LHCN-M2 (cell line): ENCODE measurements at regions not wholly inside any gene's neighbourhood (a gene's known extent, or its start where the extent isn't known, plus 50 kb on each side); places are given as distances from the start of the nearest gene placed in this dataset.
"Not testable (repeated sequence)": the region's sequence is repeated elsewhere in the genome, so short reads cannot be mapped to it uniquely, and the experiment has no call there.

ENCODE experiments used
- DNase-seq: peaks from one replicate; pipeline ENCODE4 v3.0.0-alpha.2; 2012; ENCODE audit warnings: low read depth

DNA sequence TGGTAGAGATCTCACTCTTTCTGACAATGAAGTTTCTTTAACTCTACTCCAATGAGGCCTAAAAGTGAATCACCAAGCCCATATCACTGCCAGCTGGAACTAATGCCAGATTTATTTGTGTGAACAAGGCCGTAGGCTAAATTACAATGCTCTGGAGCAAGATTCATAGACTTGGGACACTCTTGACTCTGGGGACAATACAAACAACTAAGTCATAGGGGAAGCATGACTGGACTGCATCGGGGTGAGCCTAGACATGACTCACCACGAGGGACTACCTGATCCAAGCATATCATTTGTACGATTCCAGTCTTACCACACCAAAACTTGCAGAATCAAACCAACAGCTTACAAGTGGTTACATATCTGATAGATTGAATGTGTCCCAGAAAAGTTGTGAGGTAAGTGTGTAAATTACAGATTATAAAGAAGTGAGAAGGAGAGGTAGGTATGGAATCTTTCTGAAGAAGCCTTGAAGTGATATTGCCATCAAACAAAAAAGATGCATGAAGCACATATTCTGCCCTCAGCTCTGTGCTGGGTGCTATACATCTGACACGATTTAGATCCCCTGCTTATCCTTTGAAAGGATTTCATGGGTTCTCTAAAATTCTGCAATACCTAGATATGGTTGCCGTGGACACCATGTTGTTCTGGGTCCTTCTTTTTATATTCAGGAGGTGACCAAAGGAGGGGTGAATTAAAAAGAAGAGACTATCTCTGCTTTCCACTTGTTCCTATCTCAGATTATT is 199.3 kb upstream of the PDE4D start:
- peak; percentile 33 for DNase-seq

DNA sequence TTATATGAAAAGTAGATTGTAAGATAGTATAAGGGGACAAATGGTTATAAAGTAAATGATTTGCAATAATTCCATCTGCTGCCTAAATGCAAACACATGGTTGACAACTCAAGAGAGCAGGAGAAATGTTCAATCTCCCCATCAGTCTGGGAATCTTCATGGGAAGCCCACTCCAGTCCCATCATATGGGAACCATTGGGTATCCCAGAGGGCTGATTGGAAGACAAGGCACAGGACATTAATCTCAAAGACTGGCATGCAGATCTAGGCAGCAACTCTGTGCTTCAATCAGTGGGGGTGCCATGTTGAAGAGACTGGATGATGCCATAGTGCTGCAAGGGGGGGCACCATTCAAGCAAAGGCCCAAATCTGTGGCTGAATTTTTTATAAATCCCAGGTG is 193.1 kb upstream of the PDE4D start:
- no peak for DNase-seq

- no peak for DNase-seq
Observed at GRCh38 chr5:60084226-60084625, 190.7 kb upstream of the PDE4D start.

DNA sequence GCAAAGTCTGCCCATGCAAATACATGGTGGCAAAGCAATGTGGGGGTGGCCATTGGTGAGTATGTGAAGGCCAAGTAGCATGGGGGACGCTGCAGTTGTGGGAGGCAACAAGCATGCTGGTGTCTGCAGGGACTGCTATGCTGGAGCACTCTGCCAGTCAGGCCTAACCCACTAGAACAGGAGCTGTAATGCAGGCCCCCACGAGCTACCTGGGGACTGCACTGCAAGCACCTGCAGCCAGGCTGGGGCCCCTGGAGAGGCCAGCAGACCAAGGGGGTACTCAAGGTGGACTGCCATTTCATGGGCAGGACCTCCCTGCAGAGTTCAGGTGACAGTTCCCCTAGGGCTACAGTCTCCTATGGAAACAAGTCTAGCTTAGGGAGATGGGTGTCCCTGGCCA is 183.8 kb upstream of the PDE4D start:
- no peak for DNase-seq

GRCh38 chr5:60076746-60077145 is 183.2 kb upstream of the PDE4D start:
- DNase-seq, result no peak

DNA sequence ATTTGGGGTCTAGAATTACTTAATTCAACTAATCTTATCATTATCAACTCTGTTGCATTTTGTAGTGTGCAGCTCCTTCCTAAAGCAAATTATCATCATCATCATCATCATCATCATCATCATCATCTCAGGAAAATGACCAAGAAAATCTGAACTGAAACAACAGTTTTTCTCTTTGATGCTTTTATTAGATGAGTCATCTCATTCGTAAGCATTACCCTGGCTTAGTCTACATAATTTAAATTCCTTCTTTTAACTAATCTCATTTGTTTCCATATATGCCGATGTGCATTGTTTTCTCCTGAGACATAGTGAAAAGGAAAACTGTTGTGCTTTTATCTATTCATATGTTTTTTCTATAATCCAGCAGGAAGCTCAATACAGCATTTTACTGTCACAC is 173.0 kb upstream of the PDE4D start:
- DNase-seq, result peak; percentile 15

GRCh38 chr5:60060389-60060788 is 166.9 kb upstream of the PDE4D start:
- no peak for DNase-seq

GRCh38 chr5:60056191-60056590 is 162.7 kb upstream of the PDE4D start:
- no peak for DNase-seq

DNA sequence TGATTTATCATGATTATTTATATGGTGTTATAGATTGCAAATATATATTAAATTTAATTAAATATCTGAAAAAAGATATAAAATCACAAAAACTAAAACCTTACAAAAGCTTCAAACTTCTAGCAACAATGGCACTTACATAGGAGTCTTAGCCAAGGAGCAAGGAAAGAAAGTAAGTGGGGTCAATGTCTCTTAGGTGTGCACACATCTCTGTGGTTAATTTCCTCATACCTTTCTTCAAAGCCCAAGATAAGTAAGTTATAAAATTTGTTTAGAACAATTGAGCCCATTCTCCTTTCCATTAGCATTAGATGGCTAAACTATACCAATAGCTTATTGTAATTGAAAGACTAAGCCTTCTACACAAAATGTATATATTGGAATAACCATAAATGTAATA is 161.6 kb upstream of the PDE4D start:
- DNase-seq, result no peak

DNA sequence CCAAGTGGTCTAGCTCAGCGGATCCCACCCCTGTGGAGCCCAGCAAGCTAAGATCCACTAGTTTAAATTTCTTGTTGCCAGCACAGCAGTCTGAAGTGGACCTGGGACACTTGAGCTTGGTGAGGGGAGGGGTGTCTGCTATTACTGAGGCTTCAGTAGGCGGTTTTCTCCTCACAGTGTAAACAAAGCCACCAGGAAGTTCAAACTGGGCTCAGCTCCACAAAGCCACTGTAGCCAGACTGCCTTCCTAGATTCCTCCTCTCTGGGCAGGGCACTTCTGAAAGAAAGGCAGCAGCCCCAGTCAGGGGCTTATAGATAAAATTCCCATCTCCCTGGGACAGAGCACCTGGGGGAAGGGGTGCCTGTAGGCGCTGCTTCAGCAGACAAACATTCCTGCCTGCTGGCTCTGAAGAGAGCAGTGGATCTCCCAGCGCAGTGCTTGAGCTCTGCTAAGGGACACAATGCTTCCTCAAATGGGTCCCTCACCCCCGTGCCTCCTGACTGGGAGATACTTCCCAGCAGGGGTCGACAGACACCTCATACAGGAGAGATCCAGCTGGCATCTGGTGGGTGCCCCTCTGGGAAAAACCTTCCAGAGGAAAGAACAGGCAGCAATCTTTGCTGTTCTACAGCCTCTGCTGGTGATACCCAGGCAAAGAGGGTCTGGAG is 148.6 kb upstream of the PDE4D start:
- not testable (repeated sequence) for DNase-seq

GRCh38 chr5:60041508-60041907 is 148.0 kb upstream of the PDE4D start:
- DNase-seq, result not testable (repeated sequence)

DNA sequence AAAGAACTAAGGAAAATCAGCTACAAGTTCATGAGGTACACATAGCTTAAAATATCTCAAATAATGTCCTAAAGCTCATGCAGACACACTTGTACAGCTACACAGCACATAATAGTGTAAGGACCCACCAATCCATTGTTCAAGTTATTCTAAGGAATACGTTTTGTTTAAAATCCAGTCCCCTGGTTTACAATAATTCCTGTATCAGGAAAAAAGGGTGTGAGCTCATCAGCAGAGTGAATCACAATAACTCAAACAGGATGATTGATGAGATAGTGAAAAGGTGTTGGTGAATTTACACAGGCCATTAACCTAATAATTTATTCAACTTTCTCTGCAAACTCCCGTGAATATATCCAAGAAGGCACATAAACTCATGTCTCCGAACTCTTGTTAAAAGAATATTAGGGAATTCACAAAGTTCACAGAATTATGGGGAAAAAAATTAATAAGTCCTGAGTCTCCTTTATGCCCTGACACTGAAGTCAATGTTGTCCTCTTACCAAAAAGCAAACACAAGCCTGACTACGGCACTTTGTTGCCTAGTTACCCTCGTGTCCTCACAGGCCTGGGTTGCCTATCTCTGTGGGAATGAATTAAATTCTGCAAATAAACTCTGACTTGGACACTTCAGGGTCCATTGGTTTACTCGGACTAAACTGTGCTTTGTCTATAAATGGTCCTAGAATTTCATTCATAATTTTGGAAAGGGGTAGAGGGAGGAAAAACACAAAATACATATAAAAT is 142.8 kb upstream of the PDE4D start:
- DNase-seq, result no peak

GRCh38 chr5:60026161-60026560 is 132.6 kb upstream of the PDE4D start:
- no peak for DNase-seq

- DNase-seq, result no peak
Observed at GRCh38 chr5:60024104-60024503, 130.6 kb upstream of the PDE4D start.

GRCh38 chr5:60023255-60023654 is 129.7 kb upstream of the PDE4D start:
- no peak for DNase-seq

GRCh38 chr5:60020457-60020856 is 126.9 kb upstream of the PDE4D start:
- no peak for DNase-seq

DNA sequence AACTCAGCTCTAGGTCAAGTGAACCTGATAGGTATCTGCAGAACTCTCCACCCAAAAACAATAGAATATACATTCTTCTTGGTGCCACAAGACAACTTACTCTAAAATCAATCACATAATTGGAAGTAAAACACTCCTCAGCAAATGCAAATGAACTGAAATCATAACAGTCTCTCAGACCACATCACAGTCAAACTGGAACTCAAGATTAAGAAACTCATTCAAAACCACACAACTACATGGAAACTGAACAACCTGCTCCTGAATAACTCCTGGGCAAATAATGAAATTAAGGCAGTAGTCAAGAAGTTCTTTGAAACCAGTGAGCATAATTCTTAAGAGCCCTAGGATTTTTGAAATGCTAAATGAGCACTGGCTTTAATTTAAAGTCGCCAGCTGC is 125.4 kb upstream of the PDE4D start:
- not testable (repeated sequence) for DNase-seq

DNA sequence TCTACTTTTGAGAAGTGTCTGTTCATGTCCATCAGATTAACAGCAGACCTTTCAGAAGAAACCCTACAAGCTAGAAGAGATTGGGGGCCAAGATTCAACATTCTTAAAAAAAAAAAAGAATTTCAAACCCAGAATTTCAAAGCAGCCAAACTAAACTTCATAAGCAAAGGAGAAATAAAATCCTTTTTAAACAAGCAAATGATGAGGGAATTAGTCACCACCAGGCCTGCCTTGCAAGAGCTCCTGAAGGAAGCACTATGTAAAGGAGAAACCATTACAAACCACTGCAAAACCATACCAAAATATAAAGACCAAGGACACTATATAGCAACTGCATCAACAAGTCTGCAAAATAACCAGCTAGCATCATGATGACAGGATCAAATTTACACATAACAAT is 124.6 kb upstream of the PDE4D start:
- no peak for DNase-seq

- DNase-seq, result no peak
Observed at GRCh38 chr5:60014331-60014730, 120.8 kb upstream of the PDE4D start.

- no peak for DNase-seq
Observed at GRCh38 chr5:60010853-60011252, 117.3 kb upstream of the PDE4D start.

- DNase-seq, result no peak
Observed at GRCh38 chr5:60010328-60010727, 116.8 kb upstream of the PDE4D start.

DNA sequence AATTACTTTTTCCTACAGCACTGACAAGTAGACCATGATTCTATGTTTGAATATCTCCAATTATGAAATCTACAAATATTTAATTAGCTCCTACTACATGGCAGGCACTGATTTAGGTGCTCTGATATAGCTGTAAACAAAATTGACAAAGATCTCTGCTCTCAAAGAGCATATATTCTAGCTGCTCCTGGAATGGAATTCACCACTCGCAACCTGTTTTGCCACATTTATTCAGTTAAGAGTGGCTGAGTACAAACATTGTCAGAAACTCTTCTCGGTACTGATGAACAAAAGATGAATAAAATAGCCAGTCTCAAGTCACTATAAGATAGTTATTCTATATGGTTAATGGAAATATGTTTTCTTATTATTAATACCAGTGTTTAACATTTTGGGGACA is 114.2 kb upstream of the PDE4D start:
- no peak for DNase-seq

DNA sequence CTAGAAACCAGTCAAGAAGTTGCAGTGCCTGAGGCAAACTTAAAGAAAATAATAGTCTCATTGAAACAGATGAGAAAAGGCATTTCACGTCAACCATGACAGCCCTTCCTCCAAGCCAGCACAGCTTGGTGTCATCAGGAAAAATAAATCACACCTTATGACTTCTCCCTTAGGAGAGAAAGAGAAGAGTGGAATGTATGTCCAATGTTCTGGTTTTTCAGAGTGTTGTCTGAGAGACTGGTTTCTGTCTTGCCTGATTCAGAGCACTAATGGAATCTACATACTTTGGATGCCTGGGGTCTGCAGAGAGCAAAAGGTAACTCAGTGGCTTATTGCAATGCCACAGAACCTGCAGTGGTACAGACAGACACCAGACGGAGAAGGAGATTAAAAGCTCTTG is 105.5 kb upstream of the PDE4D start:
- DNase-seq, result no peak
